GM20000 (cell line): ENCODE measurements at regions not wholly inside any gene's neighbourhood (a gene's known extent, or its start where the extent isn't known, plus 50 kb on each side); places are given as distances from the start of the nearest gene placed in this dataset.
"Not testable (repeated sequence)": the region's sequence is repeated elsewhere in the genome, so short reads cannot be mapped to it uniquely, and the experiment has no call there.

Experiments
- DNase-seq: peaks from one replicate; pipeline ENCODE4 v3.0.0; 2012; ENCODE audit warnings: low spot score
- TF ChIP-seq, protein P1 (sequence below): IDR thresholded peaks from 2 replicates; pipeline ENCODE4 v1.5.1; 2012; ENCODE audit warnings: mild to moderate bottlenecking, control low read depth; ENCODE audit errors: extremely low read depth, missing control alignments

- TF ChIP-seq, protein P1, sequence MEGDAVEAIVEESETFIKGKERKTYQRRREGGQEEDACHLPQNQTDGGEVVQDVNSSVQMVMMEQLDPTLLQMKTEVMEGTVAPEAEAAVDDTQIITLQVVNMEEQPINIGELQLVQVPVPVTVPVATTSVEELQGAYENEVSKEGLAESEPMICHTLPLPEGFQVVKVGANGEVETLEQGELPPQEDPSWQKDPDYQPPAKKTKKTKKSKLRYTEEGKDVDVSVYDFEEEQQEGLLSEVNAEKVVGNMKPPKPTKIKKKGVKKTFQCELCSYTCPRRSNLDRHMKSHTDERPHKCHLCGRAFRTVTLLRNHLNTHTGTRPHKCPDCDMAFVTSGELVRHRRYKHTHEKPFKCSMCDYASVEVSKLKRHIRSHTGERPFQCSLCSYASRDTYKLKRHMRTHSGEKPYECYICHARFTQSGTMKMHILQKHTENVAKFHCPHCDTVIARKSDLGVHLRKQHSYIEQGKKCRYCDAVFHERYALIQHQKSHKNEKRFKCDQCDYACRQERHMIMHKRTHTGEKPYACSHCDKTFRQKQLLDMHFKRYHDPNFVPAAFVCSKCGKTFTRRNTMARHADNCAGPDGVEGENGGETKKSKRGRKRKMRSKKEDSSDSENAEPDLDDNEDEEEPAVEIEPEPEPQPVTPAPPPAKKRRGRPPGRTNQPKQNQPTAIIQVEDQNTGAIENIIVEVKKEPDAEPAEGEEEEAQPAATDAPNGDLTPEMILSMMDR, result peak; percentile 78
- DNase-seq, result peak; percentile 78
These were observed 103.1 kb upstream of the ABCC4 start for GRCh38 chr13:95404141-95404882.

DNA sequence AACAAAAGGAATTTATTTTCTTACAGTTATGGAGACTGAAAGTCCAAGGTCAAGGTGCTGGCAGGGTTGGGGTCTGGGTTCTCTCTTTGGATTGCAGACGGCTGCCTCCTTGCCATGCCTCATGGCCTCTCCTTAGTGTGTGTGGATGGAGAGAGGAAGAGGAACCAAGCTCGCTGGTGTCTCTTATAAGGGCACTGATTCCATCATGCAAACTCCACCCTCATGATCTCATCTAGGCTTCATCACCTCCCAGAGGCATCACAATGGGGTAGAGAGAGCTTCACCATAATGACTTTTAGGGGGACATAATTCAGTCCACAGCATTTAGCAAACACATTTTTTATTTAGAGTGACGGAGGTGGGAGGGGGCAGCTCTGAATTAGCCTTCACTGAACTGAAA, 104.9 kb upstream of the ABCC4 start:
- TF ChIP-seq, protein P1, result no peak
- no peak for DNase-seq

GRCh38 chr13:95411428-95412040, 110.3 kb upstream of the ABCC4 start:
- TF ChIP-seq, protein P1, result no peak
- no peak for DNase-seq

- TF ChIP-seq, protein P1, result no peak
- DNase-seq, result no peak
These were observed 117.7 kb upstream of the ABCC4 start for GRCh38 chr13:95418946-95419345.

DNA sequence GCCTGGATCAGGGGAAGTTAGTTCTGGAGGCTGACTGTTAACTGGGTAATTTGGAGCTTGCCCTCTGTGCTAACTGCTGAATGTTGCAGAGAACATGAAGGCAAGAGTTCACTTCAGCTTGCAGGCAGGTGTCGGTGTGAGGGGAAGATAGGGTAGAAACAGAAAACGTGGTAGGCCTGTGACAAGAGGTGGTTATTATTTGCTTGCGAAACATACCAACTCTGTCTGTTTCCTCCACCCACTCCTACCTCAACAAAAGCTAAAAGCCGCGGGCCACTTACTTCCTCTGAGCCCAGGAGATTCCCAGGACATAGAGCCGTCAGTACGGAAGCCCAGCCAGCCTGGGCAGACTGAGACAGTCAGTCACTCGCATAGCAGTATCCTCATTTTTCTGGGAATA, 119.2 kb upstream of the ABCC4 start:
- TF ChIP-seq, protein P1, result no peak
- no peak for DNase-seq

DNA sequence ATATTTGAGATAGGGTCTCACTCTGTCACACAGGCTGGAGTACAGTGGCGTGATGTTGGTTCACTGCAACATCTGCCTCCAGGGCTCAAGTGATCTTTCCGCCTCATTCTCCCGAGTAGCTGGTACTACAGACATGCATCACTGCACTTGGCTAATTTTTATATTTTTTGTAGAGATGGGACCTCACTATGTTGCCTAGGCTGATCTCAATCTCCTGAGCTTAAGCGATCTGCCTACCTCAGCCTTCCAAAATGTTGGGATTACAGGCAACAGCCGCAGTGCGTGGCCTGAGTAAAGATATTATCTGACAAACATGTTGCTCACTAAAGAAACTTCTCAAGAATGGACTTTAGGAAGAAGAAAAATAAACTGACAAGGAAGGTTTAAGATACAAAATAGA, 125.4 kb upstream of the ABCC4 start:
- TF ChIP-seq, protein P1, result no peak
- no peak for DNase-seq

GRCh38 chr13:95430525-95430924, 122.0 kb upstream of the CLDN10 start:
- DNase-seq, result not testable (repeated sequence)

GRCh38 chr13:95432141-95432540, 120.4 kb upstream of the CLDN10 start:
- TF ChIP-seq, protein P1, result no peak
- DNase-seq, result no peak
